Middle frontal gyrus (tissue), 1 donor: ENCODE measurements at regions not wholly inside any gene's neighbourhood (a gene's known extent, or its start where the extent isn't known, plus 50 kb on each side); places are given as distances from the start of the nearest gene placed in this dataset.
A peak's percentile ranks its signal among the peaks of the same experiment; 100 is the strongest.

Experiments used
- DNase-seq: peaks from one replicate; pipeline ENCODE4 v3.0.0-alpha.2; 2015; ENCODE audit warnings: low spot score; ENCODE audit errors: extremely low spot score

GRCh38 chr6:3999800-4000661 is 78.9 kb downstream of the FAM217A start:
- no peak for DNase-seq

- DNase-seq = no peak
Measured at GRCh38 chr6:4004249-4004648, 74.7 kb downstream of the FAM217A start.

GRCh38 chr6:4008324-4009047 is 70.5 kb downstream of the FAM217A start:
- peak; percentile 15 for DNase-seq

- DNase-seq = no peak
Measured at GRCh38 chr6:4009486-4009885, 69.5 kb downstream of the FAM217A start.

- DNase-seq = no peak
Measured at GRCh38 chr6:4010048-4010447, 68.9 kb downstream of the FAM217A start.

- no peak for DNase-seq
Measured at GRCh38 chr6:4010689-4011090, 68.2 kb downstream of the FAM217A start.

GRCh38 chr6:4012826-4013225 is 66.1 kb downstream of the FAM217A start:
- DNase-seq = no peak

GRCh38 chr6:4017058-4017739 is 61.7 kb downstream of the FAM217A start:
- DNase-seq = no peak

- DNase-seq = no peak
Measured at GRCh38 chr6:4017834-4018170, 61.1 kb downstream of the FAM217A start.

- DNase-seq = peak; percentile 93
Measured at GRCh38 chr6:4018171-4018923, 60.6 kb downstream of the FAM217A start.
